GM21360 (cell line): ENCODE measurements at regions not wholly inside any gene's neighbourhood (a gene's known extent, or its start where the extent isn't known, plus 50 kb on each side); places are given as distances from the start of the nearest gene placed in this dataset.
"Not testable (repeated sequence)": the region's sequence is repeated elsewhere in the genome, so short reads cannot be mapped to it uniquely, and the experiment has no call there.

Experiments used
- ATAC-seq: cut with Tn5 transposase; IDR thresholded peaks from one replicate; pipeline ENCODE4 v1.9.1; 2021; ENCODE audit warnings: mild to moderate bottlenecking, moderate library complexity; ENCODE audit not compliant: unreplicated experiment

DNA sequence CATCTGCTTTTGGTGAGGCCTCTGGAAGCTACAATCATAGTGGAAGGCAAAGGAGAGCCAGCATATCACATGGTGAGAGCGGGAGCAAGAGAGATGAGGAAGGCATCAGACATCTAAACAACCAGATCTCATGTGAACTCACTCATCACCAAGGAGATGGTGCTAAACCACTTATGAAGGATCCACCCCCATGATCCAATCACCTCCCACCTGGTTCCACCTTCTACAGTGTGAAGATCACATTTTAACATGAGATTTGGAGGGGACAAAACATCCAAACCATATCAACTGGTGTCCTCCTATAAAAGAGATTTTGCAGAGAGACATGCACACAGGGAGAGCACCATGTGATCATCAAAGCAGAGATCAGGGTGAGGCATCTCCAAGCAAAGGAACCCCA lies 578.6 kb downstream of the MATN1 start:
- ATAC-seq: no peak

DNA sequence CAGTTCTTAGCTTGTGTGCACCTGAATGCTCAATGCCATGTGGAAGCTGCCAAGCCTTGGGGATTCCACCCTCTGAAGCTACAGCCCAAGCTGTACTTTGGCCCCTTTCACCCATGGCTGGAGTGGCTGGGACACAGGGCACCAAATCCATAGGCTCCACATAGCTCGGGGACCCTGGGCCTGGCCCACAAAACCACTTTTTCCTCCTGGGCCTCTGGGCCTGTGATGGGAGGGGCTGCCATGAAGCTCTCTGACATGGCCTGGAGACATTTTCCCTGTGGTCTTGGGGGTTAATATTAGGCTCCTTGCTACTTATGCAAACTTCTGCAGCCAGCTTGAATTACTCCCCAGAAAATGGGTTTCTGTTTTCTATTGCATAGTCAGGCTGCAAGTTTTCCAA lies 579.9 kb downstream of the MATN1 start:
- ATAC-seq: no peak

DNA sequence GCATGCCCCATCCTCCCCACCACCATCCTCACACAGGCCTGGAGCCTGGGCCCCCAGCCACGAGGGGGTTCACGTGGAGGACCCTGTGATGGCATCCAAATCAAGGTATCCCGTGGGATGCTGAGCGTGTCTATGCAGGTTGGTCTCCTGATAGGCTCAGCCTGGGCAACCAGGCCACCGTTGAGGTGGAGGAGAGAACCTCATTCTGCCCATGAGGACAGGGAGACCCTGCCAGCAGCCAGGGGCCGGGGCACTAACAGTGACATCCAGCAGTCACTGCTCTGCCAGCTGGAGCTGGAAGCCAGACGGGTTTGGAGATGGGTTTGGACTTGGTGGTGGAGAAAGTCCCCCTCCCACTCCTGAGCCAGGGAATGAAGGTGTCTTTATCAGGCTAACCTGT lies 582.8 kb downstream of the MATN1 start:
- no peak for ATAC-seq

DNA sequence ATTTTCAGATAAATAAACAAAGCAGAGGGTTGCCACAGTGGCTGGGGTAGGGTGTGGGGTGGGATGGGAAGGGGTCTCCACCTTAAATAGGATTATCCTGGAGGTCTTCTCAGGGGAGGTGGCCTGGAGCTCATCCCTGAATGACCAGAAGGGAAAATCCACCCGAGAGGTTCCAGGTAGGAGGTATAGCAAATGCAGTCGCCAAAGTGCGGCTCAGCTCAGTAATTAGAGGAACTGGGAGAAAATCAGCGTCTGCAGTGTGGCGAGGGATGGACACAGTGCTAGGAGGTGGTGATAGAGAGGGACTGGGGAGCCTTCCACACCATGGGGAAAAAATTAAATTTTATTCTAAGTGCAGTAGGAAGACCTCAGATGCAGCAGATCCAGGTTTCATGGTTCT lies 584.5 kb downstream of the MATN1 start:
- no peak for ATAC-seq

DNA sequence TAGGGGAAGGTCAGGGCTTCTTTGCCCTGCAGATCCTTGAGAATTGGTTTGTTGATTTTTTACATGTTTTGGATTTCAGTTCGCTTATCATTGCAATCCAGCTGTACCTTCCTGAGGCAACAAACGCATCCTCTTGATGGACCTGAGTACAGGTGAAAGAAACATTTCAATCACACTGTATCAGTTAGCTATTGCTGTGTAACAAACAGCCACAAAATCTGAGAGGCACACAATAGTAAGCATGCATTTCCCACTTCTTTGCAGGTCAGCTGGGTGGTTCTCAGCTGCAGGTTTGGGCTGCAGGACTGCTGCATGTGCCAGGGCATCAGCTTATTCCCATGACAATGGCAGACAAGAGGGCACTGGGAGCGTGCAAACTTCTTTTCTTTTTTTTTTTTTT lies 586.4 kb downstream of the MATN1 start:
- no peak for ATAC-seq

DNA sequence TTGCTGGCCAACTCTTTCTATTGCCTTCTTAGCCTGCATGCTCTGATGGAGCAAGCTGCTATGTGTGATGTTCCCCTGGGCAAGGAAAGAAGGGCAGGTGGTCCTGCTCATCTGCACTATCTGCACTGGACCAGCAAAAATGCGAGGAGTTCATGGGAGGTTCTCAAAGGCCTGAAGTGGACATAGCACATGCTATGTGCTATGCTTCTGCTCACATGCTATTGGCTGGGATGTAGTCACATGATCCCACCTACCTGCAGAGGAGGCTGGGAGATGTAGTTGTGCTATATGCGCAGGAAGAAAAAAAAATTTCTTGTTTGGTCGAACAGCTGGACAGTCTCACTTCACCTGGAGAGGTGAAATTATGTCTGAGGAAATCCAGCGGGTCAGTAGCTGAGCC lies 587.7 kb downstream of the MATN1 start:
- ATAC-seq: no peak

DNA sequence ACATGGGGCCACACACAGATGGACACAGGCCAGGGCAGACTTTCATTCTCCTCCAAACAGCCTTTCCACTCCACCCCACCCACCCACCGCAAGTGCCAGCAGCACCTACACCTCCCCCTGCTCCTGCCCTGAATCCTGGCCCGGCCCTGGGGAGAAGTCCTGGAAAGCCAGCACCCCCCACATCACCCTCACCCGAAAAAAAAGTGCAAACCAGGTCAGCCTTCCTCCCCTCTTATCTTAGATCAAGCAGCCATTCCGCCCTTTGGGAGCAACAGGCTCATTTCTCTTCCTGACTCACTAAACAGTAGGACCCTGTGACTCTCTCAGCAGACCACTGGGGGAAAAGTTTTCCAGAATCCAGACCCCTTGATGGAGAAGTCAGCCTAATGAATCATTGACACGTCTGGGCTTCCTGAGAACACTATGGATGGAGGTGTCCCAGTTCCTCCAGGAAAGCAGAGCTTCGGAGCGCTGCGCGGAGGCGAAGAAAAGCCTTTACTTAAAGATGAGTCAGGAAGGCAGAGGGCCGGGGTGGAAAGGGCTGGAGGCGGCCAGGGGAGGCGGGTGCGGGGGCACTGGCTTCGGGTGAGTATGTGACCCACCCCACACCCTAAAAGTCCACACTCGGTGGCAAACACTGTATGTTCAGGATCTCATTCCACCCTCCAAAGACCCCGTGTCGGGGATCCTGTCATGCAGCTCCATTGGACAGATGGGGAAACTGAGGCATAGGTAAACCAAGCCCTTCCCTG lies 588.7 kb downstream of the MATN1 start:
- no peak for ATAC-seq

DNA sequence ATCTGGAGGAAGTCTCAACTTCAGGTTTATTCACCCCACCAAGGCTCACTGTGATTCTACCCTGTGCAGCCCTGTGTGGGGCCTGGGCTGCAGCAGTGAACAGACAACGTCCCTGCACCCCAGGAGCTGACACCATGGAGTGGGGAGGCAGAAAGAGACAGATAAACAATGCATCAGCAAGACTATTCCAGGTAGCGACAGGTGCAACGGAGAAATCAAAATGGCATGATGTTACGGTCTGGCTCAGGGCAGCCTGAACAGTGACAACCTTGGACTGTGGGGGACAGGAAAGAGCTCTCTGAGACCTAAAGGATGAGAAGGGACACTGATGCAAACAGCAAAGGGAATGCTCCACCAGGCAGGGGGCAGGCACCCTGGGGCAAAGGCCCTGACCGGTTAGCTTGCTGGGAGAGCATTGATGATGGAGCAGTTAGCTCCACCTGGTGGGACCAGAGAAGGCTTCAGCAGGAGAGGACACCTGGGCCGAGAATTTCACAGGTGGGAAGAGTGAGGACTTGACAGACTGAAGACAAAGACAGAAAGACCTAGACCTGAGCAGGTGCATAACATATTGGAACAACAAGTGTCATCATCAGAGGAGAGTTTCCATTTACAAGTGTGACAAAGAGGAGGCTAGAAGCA lies 589.9 kb downstream of the MATN1 start:
- no peak for ATAC-seq

DNA sequence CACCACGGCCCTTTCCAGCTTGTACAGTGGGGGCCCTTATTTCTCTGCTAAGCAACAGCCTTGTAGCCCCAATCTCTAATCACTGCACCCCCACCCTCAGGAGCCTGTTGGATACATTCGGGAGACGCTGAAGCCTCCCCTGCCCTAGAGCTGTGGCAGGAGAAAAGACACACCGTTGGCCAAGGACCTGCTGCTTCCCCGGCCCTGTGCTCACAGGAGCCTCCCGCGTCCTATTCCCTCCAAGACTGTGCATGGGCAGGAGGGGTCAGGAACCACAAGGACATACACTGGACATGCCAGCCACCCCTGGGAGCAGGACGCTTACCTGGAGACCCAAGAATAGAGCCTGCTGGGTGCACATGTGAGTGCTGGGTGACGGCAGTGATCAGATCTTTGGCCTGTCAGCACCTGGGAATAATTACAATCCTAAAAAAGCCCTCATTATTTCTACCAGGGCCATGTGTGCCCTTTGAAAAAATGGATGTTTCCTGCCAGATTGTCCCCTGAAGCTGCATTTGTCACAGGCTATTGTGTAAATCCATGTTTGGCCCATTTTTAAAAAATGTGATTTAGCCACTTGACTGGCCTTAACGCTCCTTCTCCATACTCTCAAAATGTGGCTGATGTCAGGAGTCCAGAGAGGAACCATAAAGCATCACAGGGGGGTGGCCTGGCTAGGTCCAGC lies 590.6 kb downstream of the MATN1 start:
- ATAC-seq: no peak

DNA sequence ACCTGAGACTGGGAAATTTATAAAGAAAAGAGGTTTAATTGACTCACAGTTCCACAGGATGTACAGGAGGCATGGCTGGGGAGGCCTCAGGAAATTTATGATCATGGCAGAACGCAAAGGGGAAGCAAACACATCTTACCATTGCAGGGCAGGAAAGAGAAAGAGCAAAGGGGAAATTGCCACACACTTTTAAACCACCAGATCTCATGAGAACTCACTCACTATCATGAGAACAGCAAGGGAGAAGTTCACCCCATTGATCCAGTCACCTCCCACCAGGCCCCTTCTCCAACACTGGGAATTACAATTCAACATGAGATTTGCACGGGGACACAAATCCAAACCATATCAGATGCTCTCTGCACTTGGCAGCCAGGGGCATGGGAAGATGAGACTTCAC lies 592.8 kb downstream of the MATN1 start:
- ATAC-seq: not testable (repeated sequence)

DNA sequence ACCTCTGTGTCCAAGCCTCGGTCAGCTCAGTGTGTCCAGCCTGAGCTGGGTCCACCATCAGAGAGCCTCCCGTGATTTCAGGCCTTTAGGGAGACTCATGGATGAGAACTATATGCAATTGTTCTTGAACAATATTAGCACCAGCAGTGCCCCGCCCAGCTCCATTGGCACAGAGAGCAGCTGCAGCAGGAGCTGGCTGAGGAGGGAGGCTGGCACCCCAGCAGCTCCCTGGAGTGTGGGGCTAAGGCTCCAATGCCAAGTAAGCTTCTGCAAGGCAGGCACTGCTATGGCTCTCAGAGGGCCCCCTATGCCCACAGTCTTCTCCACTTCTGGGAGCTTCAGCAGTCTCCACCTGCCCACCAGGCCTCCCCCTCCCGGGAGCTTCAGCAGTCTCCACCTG lies 593.3 kb downstream of the MATN1 start:
- no peak for ATAC-seq

DNA sequence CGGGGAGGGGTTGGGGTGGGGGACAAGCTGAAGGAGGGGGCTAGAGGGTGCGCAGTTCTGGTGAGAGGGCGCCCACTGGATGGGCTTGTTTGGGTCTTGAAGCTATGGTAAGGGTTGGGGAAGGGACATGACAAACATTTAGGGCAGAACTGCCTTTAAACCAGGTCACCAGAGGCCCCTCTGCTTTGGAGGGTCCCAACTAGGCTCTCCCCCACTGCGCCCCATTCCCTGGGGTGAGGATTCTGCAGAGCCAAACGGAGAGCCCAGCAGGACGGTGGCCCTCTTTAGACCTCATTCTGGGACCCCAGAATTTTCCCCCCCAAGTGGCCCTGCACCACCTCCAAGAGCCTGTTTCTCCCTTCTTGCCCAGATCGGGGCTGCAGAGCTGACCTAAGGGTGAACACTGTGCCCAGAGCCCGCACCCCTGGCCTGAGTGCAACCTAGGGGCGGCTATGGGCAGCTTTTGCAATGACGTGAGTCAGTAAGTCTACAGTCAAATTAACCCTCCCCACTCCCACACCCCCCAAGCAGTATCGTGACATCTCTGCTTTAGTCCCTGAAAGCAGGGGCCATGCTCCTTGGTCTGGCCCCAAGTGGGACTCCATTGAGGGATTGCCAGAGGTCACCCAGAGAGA lies 593.8 kb downstream of the MATN1 start:
- ATAC-seq: no peak

DNA sequence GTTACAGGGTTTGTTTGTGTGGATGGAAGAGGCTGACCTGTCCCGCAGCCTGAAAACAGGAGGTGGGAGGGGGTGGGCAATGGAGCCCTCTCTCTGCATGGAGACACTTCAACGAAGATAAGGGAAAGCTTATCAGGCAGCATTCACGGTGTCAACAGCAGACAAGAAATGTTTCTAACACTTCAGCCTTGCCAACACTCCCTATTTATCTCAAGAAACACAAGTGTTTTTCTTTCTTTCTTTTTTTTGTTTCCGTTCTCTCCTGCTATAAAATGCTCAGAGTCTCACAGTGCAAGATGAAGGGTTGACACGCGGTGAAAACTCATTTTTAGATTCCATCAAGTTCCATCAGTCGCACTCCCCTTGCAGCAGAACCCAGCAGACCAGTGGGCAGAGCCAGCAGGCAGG lies 594.4 kb downstream of the MATN1 start:
- ATAC-seq: no peak

DNA sequence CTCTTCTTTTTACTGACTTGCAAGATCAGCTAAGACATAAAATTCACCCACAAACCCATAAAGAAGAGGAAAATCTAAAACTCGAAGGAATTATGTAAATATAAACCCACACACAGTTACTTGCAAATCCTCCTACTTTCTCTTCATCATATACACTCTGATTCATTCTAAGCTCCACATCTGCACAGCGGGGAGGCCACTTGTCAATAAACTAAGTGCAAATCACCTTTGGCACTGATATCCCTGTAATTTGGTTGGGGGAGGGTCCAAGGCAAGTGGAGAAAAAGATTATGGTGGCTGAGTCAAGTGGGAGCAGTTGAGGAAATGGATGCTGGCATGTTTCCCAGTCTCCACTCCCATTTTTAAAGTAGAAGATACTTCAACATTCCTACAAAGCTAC lies 596.5 kb downstream of the MATN1 start:
- ATAC-seq: no peak

DNA sequence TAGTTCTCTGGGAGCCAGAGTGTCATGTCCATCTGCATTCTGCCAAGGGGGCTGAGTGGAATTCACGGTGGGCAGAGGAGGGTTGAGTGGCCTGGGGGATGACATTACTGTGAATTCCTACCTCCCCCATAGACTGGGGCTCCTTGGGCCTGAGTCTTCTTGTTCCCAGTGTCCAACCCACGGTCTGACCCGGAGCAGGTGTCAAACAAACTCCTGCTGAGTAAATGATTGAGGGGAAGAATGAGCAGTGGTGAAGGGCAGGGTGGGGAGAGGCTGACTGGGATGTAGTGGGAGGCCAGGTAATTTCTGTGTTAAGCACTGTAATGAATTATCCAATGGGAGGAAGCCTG lies 597.6 kb downstream of the MATN1 start:
- no peak for ATAC-seq

DNA sequence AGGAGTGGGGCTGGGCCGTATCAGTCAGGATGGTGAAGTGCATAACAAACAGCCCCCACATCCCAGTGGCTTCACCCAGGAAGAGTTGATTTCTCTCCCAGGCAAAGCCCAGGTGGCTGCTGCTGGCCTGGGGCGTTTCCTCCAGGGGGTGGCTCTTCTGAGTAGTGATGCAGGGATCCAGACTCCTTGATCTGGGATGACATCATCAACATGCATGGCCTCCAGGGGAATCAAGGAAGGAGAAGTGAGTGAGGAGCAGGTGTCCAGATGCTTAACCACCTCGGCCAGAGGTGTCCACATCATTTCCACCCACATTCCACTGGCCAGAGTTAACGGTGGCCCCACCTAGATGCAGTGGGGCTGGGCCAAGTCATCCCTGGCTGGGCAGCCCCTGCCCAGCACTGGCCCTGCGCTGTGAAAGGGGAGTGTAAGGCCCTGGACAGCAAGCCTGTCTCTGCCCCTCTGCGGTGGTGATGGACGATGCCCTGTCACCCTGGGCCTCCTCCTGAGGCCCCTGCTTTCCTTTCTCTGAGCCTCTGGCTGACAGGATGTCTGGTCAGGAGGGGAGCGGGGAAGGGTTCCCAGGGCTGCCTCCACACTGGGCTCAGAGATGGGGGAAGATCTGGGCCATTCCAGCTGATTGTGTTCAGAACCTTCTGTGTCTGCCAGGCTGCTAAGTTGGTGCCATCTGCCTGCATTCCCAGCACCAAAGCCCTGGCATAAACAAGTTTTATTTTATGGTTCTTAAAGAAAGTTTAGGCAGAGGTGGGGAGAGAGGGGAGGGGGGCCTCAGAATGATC lies 598.2 kb downstream of the MATN1 start:
- no peak for ATAC-seq

DNA sequence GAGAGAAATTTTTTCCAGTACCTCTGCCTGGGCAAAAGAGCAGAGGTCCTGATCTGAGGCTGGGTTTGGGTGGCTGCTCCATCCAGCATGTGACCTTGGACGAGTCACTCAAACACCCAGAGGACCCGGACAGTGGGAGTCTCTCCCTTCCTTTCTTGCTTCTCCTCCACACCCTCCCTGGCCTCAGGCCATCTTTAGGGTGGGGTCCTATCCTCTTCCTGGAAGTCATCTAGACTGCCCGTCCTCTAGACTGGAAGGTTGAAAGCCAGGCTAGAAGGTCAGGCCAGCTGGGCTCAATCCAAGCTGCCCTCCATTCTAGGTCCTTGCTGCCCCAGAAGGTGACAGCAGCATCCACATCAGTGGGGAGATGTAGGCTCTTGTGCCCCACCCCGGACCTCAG lies 599.5 kb downstream of the MATN1 start:
- ATAC-seq: no peak

DNA sequence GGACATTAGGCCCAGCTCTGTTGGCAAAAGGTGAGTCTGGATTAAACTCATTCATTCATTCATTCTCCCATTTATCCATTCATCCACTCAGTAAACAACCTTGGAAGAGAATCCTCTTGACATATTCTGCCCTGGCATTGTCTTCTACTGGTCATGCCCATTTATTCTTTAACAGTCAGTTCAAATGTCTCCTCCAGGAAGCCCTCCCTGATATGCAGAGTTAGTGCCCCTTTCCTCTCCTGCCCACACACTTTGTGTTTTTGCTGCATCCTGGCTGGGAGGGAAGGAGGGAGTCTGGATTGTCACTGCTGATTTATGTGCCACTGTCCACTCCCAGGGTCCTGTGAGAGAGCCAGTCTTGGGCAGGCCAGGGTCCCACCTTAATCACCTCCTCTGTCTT lies 600.3 kb downstream of the MATN1 start:
- no peak for ATAC-seq

DNA sequence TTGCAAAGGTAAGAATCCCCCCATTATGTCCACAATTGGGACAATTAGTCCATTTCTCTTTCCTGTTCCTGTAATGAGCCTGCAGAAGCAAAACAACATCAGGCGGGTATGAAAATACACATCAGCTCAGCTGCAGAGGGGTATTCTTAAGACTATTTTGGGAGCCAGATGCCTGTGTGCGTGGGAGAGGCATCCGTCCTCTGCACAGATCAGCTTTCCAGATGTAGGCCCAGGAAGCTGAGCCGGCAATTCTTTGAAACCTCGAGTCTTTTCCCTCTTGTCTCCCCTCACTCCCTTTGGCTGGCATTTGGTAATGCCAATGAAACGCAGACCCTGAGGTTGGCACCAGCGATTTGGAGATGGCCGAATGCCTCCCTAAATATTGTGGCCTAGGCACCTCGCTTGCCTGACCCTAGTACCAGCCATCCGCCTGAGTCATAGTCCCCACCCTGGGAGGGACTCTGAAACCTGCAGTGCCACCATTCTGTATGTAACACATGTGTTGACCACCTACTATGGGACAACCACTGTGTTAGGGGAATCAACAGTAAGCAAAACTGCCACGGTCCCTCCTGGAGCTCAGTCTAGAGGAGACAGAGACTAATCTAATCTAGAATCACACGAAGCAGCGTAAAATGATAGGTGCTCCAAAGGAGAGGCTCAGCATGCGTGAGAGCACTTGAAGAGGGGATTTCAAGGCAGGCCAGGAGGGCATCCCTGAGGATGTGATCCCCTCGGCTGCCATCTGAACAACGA lies 603.0 kb downstream of the MATN1 start:
- no peak for ATAC-seq

DNA sequence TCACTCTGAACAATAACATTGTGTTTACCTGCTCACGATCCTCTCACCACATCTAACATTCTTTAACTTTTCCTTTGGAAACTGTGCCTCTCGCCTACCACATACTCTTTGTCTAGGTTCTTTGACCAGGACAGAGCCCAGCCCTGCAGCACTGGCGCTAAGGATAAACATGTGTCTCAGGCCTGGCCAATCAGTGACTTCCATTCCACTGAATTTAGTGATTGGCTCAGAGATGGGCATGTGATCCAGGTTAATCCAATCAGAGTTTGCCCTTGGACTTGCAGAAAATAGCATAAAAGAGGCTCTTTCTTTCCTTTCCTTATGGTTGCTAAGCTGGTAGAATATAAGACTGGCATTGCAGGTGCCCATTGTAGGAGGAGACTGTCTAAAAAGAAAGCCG lies 605.7 kb downstream of the MATN1 start:
- no peak for ATAC-seq
